ENCODE measurements at regions not wholly inside any gene's neighbourhood (a gene's known extent, or its start where the extent isn't known, plus 50 kb on each side); places are given as distances from the start of the nearest gene placed in this dataset.

- TF ChIP-seq CTCF (IDR thresholded peaks at IDR 0.05) (no peak), POLR2AphosphoS5 (IDR thresholded peaks at IDR 0.05; ENCODE audit: low read depth, low read length) (no peak), REST (IDR thresholded peaks at IDR 0.05; ENCODE audit: insufficient read depth in 1 of 2, low read depth in 2 of 2, low read length in 1 of 2) (no peak), SIN3A (IDR thresholded peaks at IDR 0.05; ENCODE audit: borderline replicate concordance, insufficient read depth, low read depth, low read length) (no peak)
These were observed 85.4 kb upstream of the TNFAIP3 start for GRCh38 chr6:137781639-137782038.

Data from Panc1 (cell line).